Ureter (tissue), 1 donor: ENCODE measurements at regions not wholly inside any gene's neighbourhood (a gene's known extent, or its start where the extent isn't known, plus 50 kb on each side); places are given as distances from the start of the nearest gene placed in this dataset.

Experiments used
- DNase-seq: peaks from one replicate; pipeline ENCODE4 v3.0.0-alpha.2; 2020; ENCODE audit warnings: low spot score
- donor health status: DM: yes; HTN: yes; CAD: no.

DNA sequence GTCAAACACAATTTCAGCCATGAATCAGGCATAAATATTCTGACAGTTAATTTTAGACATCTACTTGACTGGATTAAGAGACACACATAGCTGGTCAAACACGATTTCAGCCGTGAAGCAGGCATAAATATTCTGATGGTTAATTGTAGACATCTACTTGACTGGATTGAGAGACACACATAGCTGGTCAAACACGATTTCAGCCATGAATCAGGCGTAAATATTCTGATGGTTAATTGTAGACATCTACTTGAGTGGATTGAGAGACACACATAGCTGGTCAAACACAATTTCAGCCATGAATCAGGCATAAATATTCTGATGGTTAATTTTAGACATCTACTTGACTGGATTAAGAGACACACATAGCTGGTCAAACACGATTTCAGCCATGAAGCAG lies 106.4 kb downstream of the OR4F3 start:
- DNase-seq, result peak; percentile 32
